ENCODE measurements at regions not wholly inside any gene's neighbourhood (a gene's known extent, or its start where the extent isn't known, plus 50 kb on each side); places are given as distances from the start of the nearest gene placed in this dataset.

GRCh38 chr20:7601431-7601830 is 338.8 kb downstream of the HAO1 start (continued):
- TF ChIP-seq, protein P1, sequence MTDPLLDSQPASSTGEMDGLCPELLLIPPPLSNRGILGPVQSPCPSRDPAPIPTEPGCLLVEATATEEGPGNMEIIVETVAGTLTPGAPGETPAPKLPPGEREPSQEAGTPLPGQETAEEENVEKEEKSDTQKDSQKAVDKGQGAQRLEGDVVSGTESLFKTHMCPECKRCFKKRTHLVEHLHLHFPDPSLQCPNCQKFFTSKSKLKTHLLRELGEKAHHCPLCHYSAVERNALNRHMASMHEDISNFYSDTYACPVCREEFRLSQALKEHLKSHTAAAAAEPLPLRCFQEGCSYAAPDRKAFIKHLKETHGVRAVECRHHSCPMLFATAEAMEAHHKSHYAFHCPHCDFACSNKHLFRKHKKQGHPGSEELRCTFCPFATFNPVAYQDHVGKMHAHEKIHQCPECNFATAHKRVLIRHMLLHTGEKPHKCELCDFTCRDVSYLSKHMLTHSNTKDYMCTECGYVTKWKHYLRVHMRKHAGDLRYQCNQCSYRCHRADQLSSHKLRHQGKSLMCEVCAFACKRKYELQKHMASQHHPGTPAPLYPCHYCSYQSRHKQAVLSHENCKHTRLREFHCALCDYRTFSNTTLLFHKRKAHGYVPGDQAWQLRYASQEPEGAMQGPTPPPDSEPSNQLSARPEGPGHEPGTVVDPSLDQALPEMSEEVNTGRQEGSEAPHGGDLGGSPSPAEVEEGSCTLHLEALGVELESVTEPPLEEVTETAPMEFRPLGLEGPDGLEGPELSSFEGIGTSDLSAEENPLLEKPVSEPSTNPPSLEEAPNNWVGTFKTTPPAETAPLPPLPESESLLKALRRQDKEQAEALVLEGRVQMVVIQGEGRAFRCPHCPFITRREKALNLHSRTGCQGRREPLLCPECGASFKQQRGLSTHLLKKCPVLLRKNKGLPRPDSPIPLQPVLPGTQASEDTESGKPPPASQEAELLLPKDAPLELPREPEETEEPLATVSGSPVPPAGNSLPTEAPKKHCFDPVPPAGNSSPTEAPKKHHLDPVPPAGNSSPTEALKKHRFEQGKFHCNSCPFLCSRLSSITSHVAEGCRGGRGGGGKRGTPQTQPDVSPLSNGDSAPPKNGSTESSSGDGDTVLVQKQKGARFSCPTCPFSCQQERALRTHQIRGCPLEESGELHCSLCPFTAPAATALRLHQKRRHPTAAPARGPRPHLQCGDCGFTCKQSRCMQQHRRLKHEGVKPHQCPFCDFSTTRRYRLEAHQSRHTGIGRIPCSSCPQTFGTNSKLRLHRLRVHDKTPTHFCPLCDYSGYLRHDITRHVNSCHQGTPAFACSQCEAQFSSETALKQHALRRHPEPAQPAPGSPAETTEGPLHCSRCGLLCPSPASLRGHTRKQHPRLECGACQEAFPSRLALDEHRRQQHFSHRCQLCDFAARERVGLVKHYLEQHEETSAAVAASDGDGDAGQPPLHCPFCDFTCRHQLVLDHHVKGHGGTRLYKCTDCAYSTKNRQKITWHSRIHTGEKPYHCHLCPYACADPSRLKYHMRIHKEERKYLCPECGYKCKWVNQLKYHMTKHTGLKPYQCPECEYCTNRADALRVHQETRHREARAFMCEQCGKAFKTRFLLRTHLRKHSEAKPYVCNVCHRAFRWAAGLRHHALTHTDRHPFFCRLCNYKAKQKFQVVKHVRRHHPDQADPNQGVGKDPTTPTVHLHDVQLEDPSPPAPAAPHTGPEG (CRISPR knock-in tag; IDR thresholded peaks at IDR 0.05) = no peak
- TF ChIP-seq, protein P2, sequence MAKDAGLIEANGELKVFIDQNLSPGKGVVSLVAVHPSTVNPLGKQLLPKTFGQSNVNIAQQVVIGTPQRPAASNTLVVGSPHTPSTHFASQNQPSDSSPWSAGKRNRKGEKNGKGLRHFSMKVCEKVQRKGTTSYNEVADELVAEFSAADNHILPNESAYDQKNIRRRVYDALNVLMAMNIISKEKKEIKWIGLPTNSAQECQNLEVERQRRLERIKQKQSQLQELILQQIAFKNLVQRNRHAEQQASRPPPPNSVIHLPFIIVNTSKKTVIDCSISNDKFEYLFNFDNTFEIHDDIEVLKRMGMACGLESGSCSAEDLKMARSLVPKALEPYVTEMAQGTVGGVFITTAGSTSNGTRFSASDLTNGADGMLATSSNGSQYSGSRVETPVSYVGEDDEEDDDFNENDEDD (CRISPR knock-in tag; IDR thresholded peaks at IDR 0.05; ENCODE audit: borderline replicate concordance) = no peak
- TF ChIP-seq TCF7L2 (IDR thresholded peaks at IDR 0.05; ENCODE audit: low read depth, low read length) = no peak
- no peak for TF ChIP-seq MEIS2 (CRISPR knock-in tag; IDR thresholded peaks at IDR 0.05)
- no peak for TF ChIP-seq HNRNPUL1 (IDR thresholded peaks at IDR 0.05; ENCODE audit: low read depth, low read length)
- no peak for TF ChIP-seq ELF1 (CRISPR knock-in tag; IDR thresholded peaks at IDR 0.05)
- no peak for TF ChIP-seq HIVEP1 (CRISPR knock-in tag; IDR thresholded peaks at IDR 0.05)
- TF ChIP-seq, protein P3, sequence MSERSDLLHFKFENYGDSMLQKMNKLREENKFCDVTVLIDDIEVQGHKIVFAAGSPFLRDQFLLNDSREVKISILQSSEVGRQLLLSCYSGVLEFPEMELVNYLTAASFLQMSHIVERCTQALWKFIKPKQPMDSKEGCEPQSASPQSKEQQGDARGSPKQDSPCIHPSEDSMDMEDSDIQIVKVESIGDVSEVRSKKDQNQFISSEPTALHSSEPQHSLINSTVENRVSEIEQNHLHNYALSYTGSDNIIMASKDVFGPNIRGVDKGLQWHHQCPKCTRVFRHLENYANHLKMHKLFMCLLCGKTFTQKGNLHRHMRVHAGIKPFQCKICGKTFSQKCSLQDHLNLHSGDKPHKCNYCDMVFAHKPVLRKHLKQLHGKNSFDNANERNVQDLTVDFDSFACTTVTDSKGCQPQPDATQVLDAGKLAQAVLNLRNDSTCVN (CRISPR knock-in tag; IDR thresholded peaks at IDR 0.05; ENCODE audit: borderline replicate concordance) = no peak
- TF ChIP-seq, protein P4, sequence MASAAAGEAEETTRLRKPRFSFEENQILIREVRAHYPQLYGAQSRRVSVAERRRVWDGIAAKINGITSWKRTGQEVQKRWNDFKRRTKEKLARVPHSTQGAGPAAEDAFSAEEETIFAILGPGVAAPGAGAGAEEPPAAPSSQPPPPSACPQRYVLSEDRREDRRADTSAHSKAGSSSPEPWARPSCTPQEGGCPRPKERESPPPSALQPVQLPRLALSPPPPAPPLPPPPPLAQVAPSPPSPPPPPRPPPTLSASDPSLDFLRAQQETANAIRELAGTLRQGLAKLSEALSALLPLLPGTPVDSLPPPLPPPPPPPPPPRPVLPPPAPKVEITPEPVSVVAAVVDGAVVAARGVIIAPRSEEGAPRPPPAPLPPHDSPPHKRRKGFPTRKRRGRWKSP (CRISPR knock-in tag; IDR thresholded peaks at IDR 0.05) = no peak
